ENCODE measurements at regions not wholly inside any gene's neighbourhood (a gene's known extent, or its start where the extent isn't known, plus 50 kb on each side); places are given as distances from the start of the nearest gene placed in this dataset.

DNA sequence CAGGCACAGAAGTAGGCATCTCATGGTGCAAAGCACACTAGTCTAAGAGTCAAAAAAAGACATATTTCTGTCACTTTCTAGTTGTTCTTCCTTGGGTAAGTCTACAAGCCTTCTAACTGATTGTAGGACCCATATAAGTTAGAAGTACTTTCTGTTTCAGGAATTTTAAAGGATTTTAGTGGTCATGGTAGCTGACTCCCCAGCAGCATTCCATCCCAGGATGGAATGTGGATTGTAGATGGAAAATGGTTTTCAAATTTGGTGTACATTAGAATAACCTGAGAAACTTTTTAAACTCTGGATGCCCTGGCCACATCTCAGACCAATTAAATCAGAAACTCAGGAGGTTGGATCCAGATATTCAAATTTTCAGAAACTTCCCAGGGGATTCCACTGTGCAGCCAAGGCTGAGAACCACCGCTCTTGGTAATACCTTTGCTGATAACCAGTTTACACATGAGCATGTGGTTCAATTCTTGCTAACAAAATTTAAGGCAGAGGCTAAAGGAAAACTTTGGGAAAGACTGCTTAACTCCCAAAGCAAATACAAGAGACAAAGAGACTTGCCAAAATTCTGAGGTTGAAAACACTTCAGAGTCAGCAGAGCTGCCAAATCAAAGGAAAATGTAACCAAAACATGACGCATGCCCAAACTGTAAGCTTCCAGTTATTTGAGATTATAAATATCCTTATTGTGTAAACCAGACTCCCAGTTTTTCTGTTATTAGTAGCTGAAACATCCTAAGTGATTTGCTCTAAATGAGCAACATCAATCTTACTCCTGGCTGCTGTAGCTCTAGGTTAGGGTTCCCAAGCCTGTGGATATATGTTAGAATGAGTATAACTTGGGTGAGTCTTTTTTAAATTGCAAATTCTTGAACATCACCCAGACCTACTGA is 145.4 kb upstream of the MTAP start:
- TF ChIP-seq, protein P1, sequence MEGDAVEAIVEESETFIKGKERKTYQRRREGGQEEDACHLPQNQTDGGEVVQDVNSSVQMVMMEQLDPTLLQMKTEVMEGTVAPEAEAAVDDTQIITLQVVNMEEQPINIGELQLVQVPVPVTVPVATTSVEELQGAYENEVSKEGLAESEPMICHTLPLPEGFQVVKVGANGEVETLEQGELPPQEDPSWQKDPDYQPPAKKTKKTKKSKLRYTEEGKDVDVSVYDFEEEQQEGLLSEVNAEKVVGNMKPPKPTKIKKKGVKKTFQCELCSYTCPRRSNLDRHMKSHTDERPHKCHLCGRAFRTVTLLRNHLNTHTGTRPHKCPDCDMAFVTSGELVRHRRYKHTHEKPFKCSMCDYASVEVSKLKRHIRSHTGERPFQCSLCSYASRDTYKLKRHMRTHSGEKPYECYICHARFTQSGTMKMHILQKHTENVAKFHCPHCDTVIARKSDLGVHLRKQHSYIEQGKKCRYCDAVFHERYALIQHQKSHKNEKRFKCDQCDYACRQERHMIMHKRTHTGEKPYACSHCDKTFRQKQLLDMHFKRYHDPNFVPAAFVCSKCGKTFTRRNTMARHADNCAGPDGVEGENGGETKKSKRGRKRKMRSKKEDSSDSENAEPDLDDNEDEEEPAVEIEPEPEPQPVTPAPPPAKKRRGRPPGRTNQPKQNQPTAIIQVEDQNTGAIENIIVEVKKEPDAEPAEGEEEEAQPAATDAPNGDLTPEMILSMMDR (IDR thresholded peaks at IDR 0.05), result no peak
- no peak for TF ChIP-seq EZH2 (IDR thresholded peaks at IDR 0.05; ENCODE audit: borderline replicate concordance, insufficient read depth, low read depth, low read length, poor library complexity, severe bottlenecking)
